ENCODE measurements at regions not wholly inside any gene's neighbourhood (a gene's known extent, or its start where the extent isn't known, plus 50 kb on each side); places are given as distances from the start of the nearest gene placed in this dataset.

GRCh38 chr10:78471326-78471722 is 437.7 kb downstream of the RPS24 start:
- no peak for TF ChIP-seq CTCF (IDR thresholded peaks at IDR 0.05; ENCODE audit: insufficient read depth, low read depth, low read length, missing control alignments)
- no peak overlapping the region for H3K4me3 ChIP-seq (ENCODE audit: low read depth, low read length)
- no peak for DNase-seq (ENCODE audit: low read depth)

GRCh38 chr10:78471723-78472550 is 438.3 kb downstream of the RPS24 start:
- TF ChIP-seq CTCF (IDR thresholded peaks at IDR 0.05; ENCODE audit: insufficient read depth, low read depth, low read length, missing control alignments): no peak
- no peak overlapping the region for H3K4me3 ChIP-seq (ENCODE audit: low read depth, low read length)
- DNase-seq (ENCODE audit: low read depth): no peak

- H3K4me3 ChIP-seq (ENCODE audit: low read depth, low read length): no peak overlapping the region
- TF ChIP-seq CTCF (IDR thresholded peaks at IDR 0.05; ENCODE audit: insufficient read depth, low read depth, low read length, missing control alignments): no peak
- DNase-seq (ENCODE audit: low read depth): no peak
These were observed 438.9 kb downstream of the RPS24 start for GRCh38 chr10:78472551-78472890.

GRCh38 chr10:78473006-78473405 is 439.3 kb downstream of the RPS24 start:
- no peak for DNase-seq (ENCODE audit: low read depth)
- no peak for TF ChIP-seq CTCF (IDR thresholded peaks at IDR 0.05; ENCODE audit: insufficient read depth, low read depth, low read length, missing control alignments)
- no peak overlapping the region for H3K4me3 ChIP-seq (ENCODE audit: low read depth, low read length)

- no peak for TF ChIP-seq CTCF (IDR thresholded peaks at IDR 0.05; ENCODE audit: insufficient read depth, low read depth, low read length, missing control alignments)
- H3K4me3 ChIP-seq (ENCODE audit: low read depth, low read length): no peak overlapping the region
- no peak for DNase-seq (ENCODE audit: low read depth)
These were observed 441.1 kb downstream of the RPS24 start for GRCh38 chr10:78474743-78475142.

- no peak for TF ChIP-seq CTCF (IDR thresholded peaks at IDR 0.05; ENCODE audit: insufficient read depth, low read depth, low read length, missing control alignments)
These were observed 441.8 kb downstream of the RPS24 start for GRCh38 chr10:78475437-78475836.

GRCh38 chr10:78476156-78476555 is 442.5 kb downstream of the RPS24 start:
- H3K4me3 ChIP-seq (ENCODE audit: low read depth, low read length): no peak overlapping the region
- no peak for TF ChIP-seq CTCF (IDR thresholded peaks at IDR 0.05; ENCODE audit: insufficient read depth, low read depth, low read length, missing control alignments)
- no peak for DNase-seq (ENCODE audit: low read depth)

More at GRCh38 chr10:78475437-78475836, 441.8 kb downstream of the RPS24 start:
- no peak for DNase-seq (ENCODE audit: low read depth)
- H3K4me3 ChIP-seq (ENCODE audit: low read depth, low read length): no peak overlapping the region

Measured in GM12865 (cell line).